ENCODE measurements at regions not wholly inside any gene's neighbourhood (a gene's known extent, or its start where the extent isn't known, plus 50 kb on each side); places are given as distances from the start of the nearest gene placed in this dataset.

DNA sequence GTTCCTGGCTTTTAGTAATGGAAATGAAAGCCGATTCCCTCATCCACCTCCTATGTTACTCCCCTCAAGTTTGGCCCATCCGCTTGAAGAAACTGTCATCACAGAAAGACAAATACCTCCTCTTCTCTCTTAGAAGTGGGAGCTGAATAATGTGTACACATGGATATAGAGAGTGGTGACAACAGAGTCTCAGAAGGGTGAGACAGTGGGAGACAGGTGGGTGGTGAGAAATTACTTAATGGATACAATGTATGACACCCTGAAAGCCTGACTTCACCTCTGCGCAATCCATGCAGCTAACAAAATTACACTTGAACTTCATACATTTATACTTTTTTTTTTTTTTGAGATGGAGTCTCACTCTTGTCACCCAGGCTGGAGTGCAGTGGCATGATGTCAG is 217.5 kb downstream of the SKIDA1 start:
- TF ChIP-seq, protein P1, sequence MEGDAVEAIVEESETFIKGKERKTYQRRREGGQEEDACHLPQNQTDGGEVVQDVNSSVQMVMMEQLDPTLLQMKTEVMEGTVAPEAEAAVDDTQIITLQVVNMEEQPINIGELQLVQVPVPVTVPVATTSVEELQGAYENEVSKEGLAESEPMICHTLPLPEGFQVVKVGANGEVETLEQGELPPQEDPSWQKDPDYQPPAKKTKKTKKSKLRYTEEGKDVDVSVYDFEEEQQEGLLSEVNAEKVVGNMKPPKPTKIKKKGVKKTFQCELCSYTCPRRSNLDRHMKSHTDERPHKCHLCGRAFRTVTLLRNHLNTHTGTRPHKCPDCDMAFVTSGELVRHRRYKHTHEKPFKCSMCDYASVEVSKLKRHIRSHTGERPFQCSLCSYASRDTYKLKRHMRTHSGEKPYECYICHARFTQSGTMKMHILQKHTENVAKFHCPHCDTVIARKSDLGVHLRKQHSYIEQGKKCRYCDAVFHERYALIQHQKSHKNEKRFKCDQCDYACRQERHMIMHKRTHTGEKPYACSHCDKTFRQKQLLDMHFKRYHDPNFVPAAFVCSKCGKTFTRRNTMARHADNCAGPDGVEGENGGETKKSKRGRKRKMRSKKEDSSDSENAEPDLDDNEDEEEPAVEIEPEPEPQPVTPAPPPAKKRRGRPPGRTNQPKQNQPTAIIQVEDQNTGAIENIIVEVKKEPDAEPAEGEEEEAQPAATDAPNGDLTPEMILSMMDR (IDR thresholded peaks at IDR 0.05; ENCODE audit: low read depth, low read length, missing control alignments), result no peak
- DNase-seq (ENCODE audit: low read depth), result no peak
- H3K4me3 ChIP-seq (ENCODE audit: low read depth, low read length), result no peak overlapping the region
- in situ Hi-C loops (cut with HindIII; ENCODE audit: low sequenced_read_pairs), result no loop called here

DNA sequence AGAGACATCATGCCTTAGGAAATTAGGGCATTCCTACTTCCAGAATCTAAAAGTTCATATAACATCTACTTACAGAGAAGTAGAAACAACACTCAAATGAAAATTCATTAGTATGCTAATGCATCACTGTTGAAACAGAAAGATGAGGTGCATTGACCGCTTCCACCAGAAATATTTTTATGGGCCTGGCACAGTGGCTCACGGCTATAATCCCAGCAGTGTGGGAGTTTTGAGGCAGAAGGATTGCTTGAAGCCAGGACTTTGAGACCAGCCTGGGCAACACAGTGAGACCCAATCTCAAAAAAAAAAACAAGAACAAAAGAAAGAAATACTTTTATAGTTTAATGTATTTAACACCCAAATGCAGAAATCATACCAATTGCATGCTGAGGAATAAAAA is 220.9 kb downstream of the SKIDA1 start:
- TF ChIP-seq, protein P1 (IDR thresholded peaks at IDR 0.05; ENCODE audit: low read depth, low read length, missing control alignments), result no peak
- in situ Hi-C loops (cut with HindIII; ENCODE audit: low sequenced_read_pairs), result no loop called here
- no peak overlapping the region for H3K4me3 ChIP-seq (ENCODE audit: low read depth, low read length)

DNA sequence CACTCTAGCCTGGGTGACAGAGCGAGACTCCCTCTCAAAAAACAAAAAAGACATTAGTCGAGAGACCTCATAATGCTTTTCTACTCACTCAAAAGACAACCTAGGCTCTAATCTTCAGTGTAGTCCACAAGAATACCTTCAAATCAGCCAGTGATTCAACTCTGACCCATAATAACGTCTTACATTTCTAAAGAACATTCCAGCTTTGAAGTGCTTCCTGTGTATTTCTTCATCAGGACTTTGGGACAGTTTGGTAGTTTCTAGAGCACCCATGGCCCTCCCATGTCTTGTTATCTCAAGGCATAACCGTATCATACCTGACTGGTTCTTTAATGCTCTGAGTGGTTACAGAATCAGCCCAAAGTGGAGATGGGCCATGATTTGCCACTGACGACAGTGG is 221.3 kb downstream of the SKIDA1 start:
- no peak for DNase-seq (ENCODE audit: low read depth)
- in situ Hi-C loops (cut with HindIII; ENCODE audit: low sequenced_read_pairs), result no loop called here
- TF ChIP-seq, protein P1 (IDR thresholded peaks at IDR 0.05; ENCODE audit: low read depth, low read length, missing control alignments), result no peak
- no peak overlapping the region for H3K4me3 ChIP-seq (ENCODE audit: low read depth, low read length)

More for the DNA sequence above, 220.9 kb downstream of the SKIDA1 start:
- no peak for DNase-seq (ENCODE audit: low read depth)

DNA sequence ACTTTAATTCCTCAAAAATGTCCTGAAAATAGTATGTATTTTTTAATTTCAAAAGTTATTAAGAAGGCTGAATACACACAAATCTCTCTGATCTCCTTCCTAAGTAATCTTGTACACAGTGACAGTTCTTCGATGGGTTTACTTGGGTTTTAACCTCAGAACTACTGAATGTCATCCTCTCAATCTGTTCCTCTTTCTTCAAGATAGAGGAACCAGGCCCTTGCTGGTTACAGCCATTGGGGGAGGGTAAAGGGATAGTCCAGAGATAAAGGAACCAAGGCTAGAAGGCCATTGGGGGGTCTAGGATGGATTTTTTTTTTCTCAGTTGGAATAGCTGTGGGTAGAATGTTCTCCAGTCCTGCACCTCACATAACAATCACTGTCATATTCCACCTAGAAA is 224.9 kb downstream of the SKIDA1 start:
- DNase-seq (ENCODE audit: low read depth), result no peak
- no peak overlapping the region for H3K4me3 ChIP-seq (ENCODE audit: low read depth, low read length)
- in situ Hi-C loops (cut with HindIII; ENCODE audit: low sequenced_read_pairs), result no loop called here
- TF ChIP-seq, protein P1 (IDR thresholded peaks at IDR 0.05; ENCODE audit: low read depth, low read length, missing control alignments), result no peak

DNA sequence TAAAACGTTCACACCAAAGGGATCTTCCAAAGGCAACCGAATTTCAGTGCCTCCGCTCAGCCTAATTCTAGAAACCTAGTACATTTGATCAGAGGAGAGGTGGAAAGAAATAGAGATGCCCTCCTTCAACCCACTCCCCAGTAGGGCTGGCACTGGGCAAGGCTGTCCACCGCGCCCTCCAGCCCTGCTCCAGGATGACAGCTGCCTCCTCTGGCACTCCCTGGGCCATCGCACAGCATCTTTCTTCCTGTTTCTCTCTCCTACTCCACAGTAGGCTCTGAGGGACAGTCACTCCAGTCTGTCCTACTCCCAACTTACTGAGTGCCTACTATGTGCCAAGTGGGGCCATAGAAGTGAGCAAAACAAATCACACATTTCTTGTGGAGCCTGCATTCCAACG is 226.2 kb downstream of the SKIDA1 start:
- DNase-seq (ENCODE audit: low read depth), result no peak
- TF ChIP-seq, protein P1 (IDR thresholded peaks at IDR 0.05; ENCODE audit: low read depth, low read length, missing control alignments), result no peak
- H3K4me3 ChIP-seq (ENCODE audit: low read depth, low read length), result no peak overlapping the region
- in situ Hi-C loops (cut with HindIII; ENCODE audit: low sequenced_read_pairs), result loop anchor here (25.0 kb wide), 1 partner anchor 213 kb away; no protein-coding TSS in a partner anchor

DNA sequence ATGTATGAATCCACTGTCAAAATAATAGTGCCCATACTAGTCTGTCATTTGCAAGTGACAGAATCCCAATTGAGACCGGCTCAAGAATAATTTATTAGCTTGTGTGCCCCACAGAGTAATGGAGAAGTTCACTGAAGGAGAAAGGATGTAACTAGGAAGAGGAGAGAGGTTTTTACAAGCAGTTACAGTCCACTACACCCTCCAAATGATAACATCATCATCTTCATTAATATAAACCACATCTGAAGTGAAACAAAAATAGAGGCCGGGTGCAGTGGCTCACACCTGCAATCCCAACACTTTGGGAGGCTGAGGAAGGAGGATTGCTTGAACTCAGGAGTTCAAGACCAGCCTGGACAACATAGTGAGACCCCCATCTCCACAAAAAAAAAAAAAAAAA is 226.8 kb downstream of the SKIDA1 start:
- in situ Hi-C loops (cut with HindIII; ENCODE audit: low sequenced_read_pairs), result loop anchor here (25.0 kb wide), 1 partner anchor 214 kb away; no protein-coding TSS in a partner anchor
- TF ChIP-seq, protein P1 (IDR thresholded peaks at IDR 0.05; ENCODE audit: low read depth, low read length, missing control alignments), result no peak
- H3K4me3 ChIP-seq (ENCODE audit: low read depth, low read length), result no peak overlapping the region
- no peak for DNase-seq (ENCODE audit: low read depth)
